ENCODE measurements at regions not wholly inside any gene's neighbourhood (a gene's known extent, or its start where the extent isn't known, plus 50 kb on each side); places are given as distances from the start of the nearest gene placed in this dataset.
"Not testable (repeated sequence)": the region's sequence is repeated elsewhere in the genome, so short reads cannot be mapped to it uniquely, and the experiment has no call there.

DNA sequence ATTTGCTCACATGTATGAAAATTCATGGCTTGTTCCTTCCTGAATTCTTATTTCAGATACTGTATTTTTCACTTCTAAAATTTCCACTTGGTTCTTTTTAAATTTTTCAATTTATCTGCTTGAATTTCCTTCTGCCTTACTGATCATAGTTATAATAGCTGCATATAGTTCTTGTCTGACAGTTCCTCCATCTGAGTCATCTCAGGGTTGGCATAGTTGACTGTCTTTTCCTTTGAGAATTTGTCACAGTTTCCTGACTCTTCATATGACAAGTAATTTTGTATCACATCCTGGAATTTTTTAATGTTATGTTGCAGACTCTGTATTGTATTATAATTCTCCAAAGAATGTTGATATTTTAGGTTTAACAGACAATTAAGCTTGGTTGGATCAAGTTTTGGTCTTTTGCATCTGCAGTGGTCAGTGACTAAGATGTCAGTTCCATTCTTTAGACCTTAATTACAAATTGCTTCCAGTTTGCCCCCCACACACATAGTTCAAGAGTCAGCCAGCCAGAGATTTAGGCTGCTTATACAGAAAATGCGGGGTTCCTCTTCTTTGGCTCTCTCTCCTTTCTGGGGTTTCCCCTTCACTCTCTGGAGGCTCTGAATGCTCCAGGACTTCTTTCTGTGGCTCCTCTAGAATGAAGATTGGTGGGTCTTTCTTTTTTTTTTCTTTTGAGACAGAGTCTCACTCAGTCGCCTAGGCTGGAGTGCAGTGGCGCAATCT lies 153.7 kb upstream of the NBPF12 start:
- not testable (repeated sequence) for H3K36me3 ChIP-seq (ENCODE audit: insufficient read depth, low read length); H3K4me1 ChIP-seq (ENCODE audit: insufficient read depth, low read length); H3K27ac ChIP-seq (ENCODE audit: low read depth, low read length); H3K4me2 ChIP-seq (ENCODE audit: insufficient read depth, low read length); H4K20me1 ChIP-seq (ENCODE audit: insufficient read depth, low read length); DNase-seq (ENCODE audit: insufficient read length, low spot score, missing footprints); H3K4me3 ChIP-seq (ENCODE audit: insufficient read depth, low read length); H2AFZ ChIP-seq (ENCODE audit: low read length); H3K27me3 ChIP-seq (ENCODE audit: insufficient read depth, low read length); H3K9me3 ChIP-seq (ENCODE audit: low read depth, low read length); H3K79me2 ChIP-seq (ENCODE audit: insufficient read depth, low read length)

DNA sequence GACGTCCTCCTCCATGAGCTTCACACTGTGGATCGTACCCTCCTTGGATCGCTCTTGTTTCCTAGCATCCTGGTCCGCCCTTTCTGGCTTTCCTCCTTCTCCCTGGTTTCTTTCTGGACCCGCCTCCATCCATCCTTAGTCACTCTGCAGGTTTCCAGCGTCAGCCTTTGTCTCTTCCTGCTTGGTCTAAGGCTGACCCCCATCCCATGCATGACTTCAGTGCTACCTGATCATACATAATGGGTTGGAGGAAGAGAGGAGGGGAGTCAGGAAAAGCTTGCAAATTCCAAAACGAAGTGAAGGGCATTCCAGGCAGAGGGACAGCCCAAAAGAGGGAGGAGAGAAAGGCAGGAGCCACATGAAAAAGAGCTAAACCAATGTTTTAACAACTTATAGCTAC lies 156.9 kb upstream of the NBPF12 start:
- not testable (repeated sequence) for H2AFZ ChIP-seq (ENCODE audit: low read length); H4K20me1 ChIP-seq (ENCODE audit: insufficient read depth, low read length); H3K79me2 ChIP-seq (ENCODE audit: insufficient read depth, low read length); H3K27ac ChIP-seq (ENCODE audit: low read depth, low read length); H3K27me3 ChIP-seq (ENCODE audit: insufficient read depth, low read length); H3K4me3 ChIP-seq (ENCODE audit: insufficient read depth, low read length); DNase-seq (ENCODE audit: insufficient read length, low spot score, missing footprints); H3K9me3 ChIP-seq (ENCODE audit: low read depth, low read length); H3K4me2 ChIP-seq (ENCODE audit: insufficient read depth, low read length); H3K4me1 ChIP-seq (ENCODE audit: insufficient read depth, low read length); H3K36me3 ChIP-seq (ENCODE audit: insufficient read depth, low read length)

DNA sequence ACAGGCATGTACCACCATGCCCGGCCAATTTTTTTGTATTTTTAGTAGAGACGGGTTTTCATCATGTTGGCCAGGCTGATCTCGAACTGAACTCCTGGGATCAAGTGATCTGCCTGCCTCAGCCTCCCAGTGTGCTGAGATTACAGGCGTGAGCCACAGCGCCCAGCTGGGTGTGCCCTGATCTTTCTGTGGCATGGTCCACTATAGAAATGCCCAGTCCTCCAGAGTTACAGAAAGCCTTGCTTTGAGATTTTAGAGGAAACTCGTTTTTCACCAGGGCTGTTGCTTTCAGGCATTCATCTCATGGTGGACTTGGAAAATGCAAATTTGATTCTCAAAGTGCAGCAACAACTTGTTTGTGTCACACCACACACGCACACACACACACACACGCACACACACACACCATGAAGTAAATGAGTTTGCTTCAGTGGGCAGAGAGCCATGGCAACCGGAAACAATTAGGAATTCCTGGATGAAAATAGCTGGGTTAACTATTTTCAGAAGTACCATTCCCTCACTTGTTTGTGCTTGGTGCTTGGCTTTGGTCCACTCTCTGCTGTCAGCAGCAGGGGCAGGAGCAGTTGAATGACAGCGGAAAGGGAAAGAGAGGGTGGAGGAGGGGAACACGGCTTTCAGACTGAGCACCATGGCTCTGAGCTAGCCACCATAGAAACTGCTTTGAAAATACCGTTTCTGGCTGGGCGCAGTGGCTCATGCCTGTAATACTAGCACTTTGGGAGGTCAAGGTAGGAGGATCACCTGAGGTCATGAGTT lies 160.1 kb upstream of the NBPF12 start:
- H3K4me1 ChIP-seq (ENCODE audit: insufficient read depth, low read length); DNase-seq (ENCODE audit: insufficient read length, low spot score, missing footprints); H4K20me1 ChIP-seq (ENCODE audit: insufficient read depth, low read length); H3K79me2 ChIP-seq (ENCODE audit: insufficient read depth, low read length); H3K36me3 ChIP-seq (ENCODE audit: insufficient read depth, low read length); H3K4me3 ChIP-seq (ENCODE audit: insufficient read depth, low read length); H3K9me3 ChIP-seq (ENCODE audit: low read depth, low read length); H2AFZ ChIP-seq (ENCODE audit: low read length); H3K27me3 ChIP-seq (ENCODE audit: insufficient read depth, low read length); H3K27ac ChIP-seq (ENCODE audit: low read depth, low read length); H3K4me2 ChIP-seq (ENCODE audit: insufficient read depth, low read length): not testable (repeated sequence)

DNA sequence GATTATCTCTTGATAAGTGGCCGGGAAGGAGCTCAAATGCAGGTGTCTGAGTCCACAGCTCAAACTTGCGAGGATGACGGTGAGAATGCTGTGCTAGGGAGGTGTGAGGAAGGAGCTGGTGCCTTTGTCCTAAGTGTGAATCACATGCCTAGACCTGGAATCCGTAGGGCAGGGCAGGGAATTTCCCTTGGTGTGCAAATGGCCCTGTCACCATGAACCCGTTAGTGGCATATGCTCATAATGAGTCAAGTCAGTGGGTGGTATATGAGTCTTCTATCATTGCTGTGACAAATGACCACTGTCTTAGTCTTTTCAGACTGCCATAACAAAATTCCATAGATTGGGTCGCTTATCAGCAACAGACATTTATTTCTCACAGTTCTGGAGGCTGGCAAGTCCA lies 163.1 kb upstream of the NBPF12 start:
- H3K9me3 ChIP-seq (ENCODE audit: low read depth, low read length); H3K4me1 ChIP-seq (ENCODE audit: insufficient read depth, low read length); H3K79me2 ChIP-seq (ENCODE audit: insufficient read depth, low read length); H3K27me3 ChIP-seq (ENCODE audit: insufficient read depth, low read length); H2AFZ ChIP-seq (ENCODE audit: low read length); H4K20me1 ChIP-seq (ENCODE audit: insufficient read depth, low read length); H3K27ac ChIP-seq (ENCODE audit: low read depth, low read length); DNase-seq (ENCODE audit: insufficient read length, low spot score, missing footprints); H3K4me2 ChIP-seq (ENCODE audit: insufficient read depth, low read length); H3K4me3 ChIP-seq (ENCODE audit: insufficient read depth, low read length); H3K36me3 ChIP-seq (ENCODE audit: insufficient read depth, low read length): not testable (repeated sequence)

DNA sequence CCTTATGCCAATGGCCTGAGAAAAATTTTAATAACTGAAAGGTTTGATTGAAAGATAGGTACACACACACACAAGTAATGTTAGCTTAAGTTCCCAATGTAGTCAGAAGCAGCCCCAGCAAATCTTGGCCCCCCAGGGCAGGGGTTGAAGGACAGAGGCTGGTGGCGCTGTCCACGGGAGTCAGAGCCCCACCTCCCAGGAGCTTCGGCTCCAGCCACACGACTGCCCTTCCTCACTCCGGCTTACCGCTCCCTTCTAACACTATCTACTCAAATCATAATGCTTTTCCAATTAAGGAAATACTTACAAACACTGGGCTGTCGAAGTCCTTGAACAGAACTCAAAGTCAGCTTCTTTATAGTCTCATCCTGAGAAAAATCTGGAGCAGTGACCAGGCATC lies 163.9 kb upstream of the NBPF12 start:
- H3K4me3 ChIP-seq (ENCODE audit: insufficient read depth, low read length); H3K27ac ChIP-seq (ENCODE audit: low read depth, low read length); H3K4me1 ChIP-seq (ENCODE audit: insufficient read depth, low read length); H3K27me3 ChIP-seq (ENCODE audit: insufficient read depth, low read length); H3K79me2 ChIP-seq (ENCODE audit: insufficient read depth, low read length); H3K36me3 ChIP-seq (ENCODE audit: insufficient read depth, low read length); H3K9me3 ChIP-seq (ENCODE audit: low read depth, low read length); H2AFZ ChIP-seq (ENCODE audit: low read length); H4K20me1 ChIP-seq (ENCODE audit: insufficient read depth, low read length); DNase-seq (ENCODE audit: insufficient read length, low spot score, missing footprints); H3K4me2 ChIP-seq (ENCODE audit: insufficient read depth, low read length): not testable (repeated sequence)

DNA sequence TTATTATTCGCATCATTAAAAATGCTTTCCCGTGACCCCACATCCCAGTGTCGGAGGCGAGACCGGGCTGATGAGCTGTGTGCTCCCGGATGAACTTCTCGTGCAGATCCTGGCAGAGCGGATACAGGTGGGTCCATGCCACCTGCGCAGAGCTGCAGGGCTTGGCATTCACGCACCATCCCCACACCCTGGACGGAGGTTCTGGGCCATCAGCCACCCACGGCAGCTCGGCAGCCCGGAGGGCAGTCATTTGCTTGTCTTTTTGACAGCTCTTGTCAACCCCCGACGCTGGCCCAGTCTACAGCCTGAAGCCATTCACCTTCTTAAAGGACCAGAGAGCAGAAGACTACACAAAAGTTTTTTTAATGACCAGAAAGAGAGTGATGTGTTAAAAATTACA lies 166.7 kb upstream of the NBPF12 start:
- peak; percentile 0 for DNase-seq (ENCODE audit: insufficient read length, low spot score, missing footprints)
- not testable (repeated sequence) for H3K9me3 ChIP-seq (ENCODE audit: low read depth, low read length); H3K79me2 ChIP-seq (ENCODE audit: insufficient read depth, low read length); H3K36me3 ChIP-seq (ENCODE audit: insufficient read depth, low read length); H3K27ac ChIP-seq (ENCODE audit: low read depth, low read length); H3K4me1 ChIP-seq (ENCODE audit: insufficient read depth, low read length); H3K4me2 ChIP-seq (ENCODE audit: insufficient read depth, low read length); H4K20me1 ChIP-seq (ENCODE audit: insufficient read depth, low read length); H3K4me3 ChIP-seq (ENCODE audit: insufficient read depth, low read length); H3K27me3 ChIP-seq (ENCODE audit: insufficient read depth, low read length); H2AFZ ChIP-seq (ENCODE audit: low read length)

DNA sequence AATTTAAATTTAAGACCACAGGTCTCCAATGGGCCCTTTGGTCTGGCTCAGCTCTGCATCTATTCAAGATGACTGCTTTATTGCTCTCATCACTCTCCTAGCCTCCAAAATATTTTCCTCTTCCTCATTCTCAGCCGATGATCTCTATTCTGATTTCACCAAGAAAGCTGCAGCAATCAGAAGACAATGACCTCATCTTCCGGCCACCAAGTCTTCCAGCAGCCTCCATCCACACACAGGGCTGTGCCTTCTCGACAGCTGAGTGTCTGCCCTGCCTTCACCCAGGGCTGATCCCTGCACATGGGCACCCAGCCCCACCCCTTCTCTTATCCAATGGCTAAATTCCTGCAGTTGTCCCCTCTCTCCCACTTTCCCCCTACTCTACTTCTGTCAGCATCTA lies 167.1 kb upstream of the NBPF12 start:
- H2AFZ ChIP-seq (ENCODE audit: low read length), result not testable (repeated sequence)

DNA sequence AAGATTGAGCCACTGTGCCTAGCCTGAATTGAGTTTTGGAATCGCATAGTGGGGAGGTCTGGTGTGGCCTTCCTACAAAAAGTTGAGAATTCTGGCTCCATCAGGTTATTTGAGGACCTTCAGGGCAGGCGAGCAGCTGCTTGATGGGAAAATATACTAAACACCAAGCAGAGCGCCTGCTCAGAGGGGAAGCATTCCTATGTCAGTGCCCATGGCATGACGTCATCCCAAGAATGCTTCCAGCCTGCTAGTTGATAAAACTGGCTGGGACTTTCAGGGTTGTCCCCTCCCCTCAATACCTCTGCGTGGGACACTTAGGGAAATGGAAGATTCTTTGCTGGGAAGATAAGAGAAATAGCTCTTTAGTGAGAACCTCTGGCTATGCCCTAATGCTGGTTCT lies 174.9 kb upstream of the NBPF12 start:
- H3K27me3 ChIP-seq (ENCODE audit: insufficient read depth, low read length); H3K79me2 ChIP-seq (ENCODE audit: insufficient read depth, low read length); H3K4me3 ChIP-seq (ENCODE audit: insufficient read depth, low read length); H2AFZ ChIP-seq (ENCODE audit: low read length); H4K20me1 ChIP-seq (ENCODE audit: insufficient read depth, low read length); H3K36me3 ChIP-seq (ENCODE audit: insufficient read depth, low read length); H3K9me3 ChIP-seq (ENCODE audit: low read depth, low read length); H3K4me2 ChIP-seq (ENCODE audit: insufficient read depth, low read length); H3K27ac ChIP-seq (ENCODE audit: low read depth, low read length); DNase-seq (ENCODE audit: insufficient read length, low spot score, missing footprints); H3K4me1 ChIP-seq (ENCODE audit: insufficient read depth, low read length): not testable (repeated sequence)

More for the DNA sequence above, 167.1 kb upstream of the NBPF12 start:
- not testable (repeated sequence) for H3K27ac ChIP-seq (ENCODE audit: low read depth, low read length); H3K4me3 ChIP-seq (ENCODE audit: insufficient read depth, low read length); H3K9me3 ChIP-seq (ENCODE audit: low read depth, low read length); H3K27me3 ChIP-seq (ENCODE audit: insufficient read depth, low read length); H3K4me2 ChIP-seq (ENCODE audit: insufficient read depth, low read length); DNase-seq (ENCODE audit: insufficient read length, low spot score, missing footprints); H3K79me2 ChIP-seq (ENCODE audit: insufficient read depth, low read length); H3K36me3 ChIP-seq (ENCODE audit: insufficient read depth, low read length); H4K20me1 ChIP-seq (ENCODE audit: insufficient read depth, low read length); H3K4me1 ChIP-seq (ENCODE audit: insufficient read depth, low read length)

DNA sequence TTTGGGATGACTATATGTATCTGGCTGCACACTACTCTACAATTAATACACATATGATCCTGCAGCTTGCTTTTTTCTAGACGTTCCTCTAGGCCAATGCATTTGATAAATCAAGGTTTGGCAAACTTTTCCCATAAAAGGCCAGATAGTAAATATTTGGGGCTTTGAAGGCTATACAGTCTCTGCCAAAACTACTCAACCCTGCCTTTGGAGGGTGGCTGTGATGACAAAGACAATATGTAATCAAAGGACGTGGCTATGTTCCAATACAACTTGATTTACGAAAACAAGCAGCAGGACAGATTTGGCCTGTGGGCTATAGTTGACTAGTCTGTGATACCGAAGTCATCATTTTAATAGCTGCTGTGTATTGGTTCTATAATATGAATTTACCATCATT lies 181.3 kb upstream of the NBPF12 start:
- not testable (repeated sequence) for H3K9me3 ChIP-seq (ENCODE audit: low read depth, low read length); H4K20me1 ChIP-seq (ENCODE audit: insufficient read depth, low read length); H3K4me2 ChIP-seq (ENCODE audit: insufficient read depth, low read length); H3K27me3 ChIP-seq (ENCODE audit: insufficient read depth, low read length); H3K4me3 ChIP-seq (ENCODE audit: insufficient read depth, low read length); H2AFZ ChIP-seq (ENCODE audit: low read length); H3K79me2 ChIP-seq (ENCODE audit: insufficient read depth, low read length); DNase-seq (ENCODE audit: insufficient read length, low spot score, missing footprints); H3K4me1 ChIP-seq (ENCODE audit: insufficient read depth, low read length); H3K36me3 ChIP-seq (ENCODE audit: insufficient read depth, low read length); H3K27ac ChIP-seq (ENCODE audit: low read depth, low read length)
